ENCODE measurements at regions not wholly inside any gene's neighbourhood (a gene's known extent, or its start where the extent isn't known, plus 50 kb on each side); places are given as distances from the start of the nearest gene placed in this dataset.

GRCh38 chr1:191388283-191388682 lies 770.0 kb upstream of the RGS18 start:
- ATAC-seq (ENCODE audit: low read depth) (no peak), DNase-seq (no peak)
- Histone ChIP-seq H3K9me3 (ENCODE audit: control insufficient read depth, insufficient read depth, low read length) (peaks cover 3% of the 10 kb centered on the region; the same call in 1 of the 2 replicates), H4K5ac (ENCODE audit: low read depth, low read length) (no peak overlapping the region), H3K18ac (ENCODE audit: low read depth, low read length) (no peak overlapping the region), H3K9me1 (ENCODE audit: insufficient read depth, low read length) (no peaks in the 10 kb centered on the region), H3K36me3 (ENCODE audit: control insufficient read depth, insufficient read depth, low read length) (no peaks in the 10 kb centered on the region), H3K79me1 (ENCODE audit: low read depth in 1 of 2, low read length in 2 of 2) (no peaks in the 10 kb centered on the region), H2AK5ac (ENCODE audit: low read depth, low read length) (no peak overlapping the region), H2BK20ac (ENCODE audit: low read depth, low read length) (no peak overlapping the region), H2BK120ac (ENCODE audit: low read depth, low read length) (no peak overlapping the region), H2AK9ac (replicated peaks; ENCODE audit: low read depth, low read length, poor library complexity) (no peak overlapping the region), H3K27ac (ENCODE audit: insufficient read depth, low read length) (no peak overlapping the region), H3K23ac (ENCODE audit: low read depth, low read length) (no peak overlapping the region), H3K56ac (ENCODE audit: extremely low read depth, insufficient read depth, low read length) (no peak overlapping the region), H2BK15ac (ENCODE audit: low read depth, low read length) (no peak overlapping the region), H4K91ac (ENCODE audit: insufficient read depth, low read depth, low read length) (no peak overlapping the region), H2AFZ (replicated peaks; ENCODE audit: low read length, poor library complexity) (no peak overlapping the region), H3K4ac (ENCODE audit: low read depth, low read length) (no peak overlapping the region), H3K27me3 (ENCODE audit: control insufficient read depth, insufficient read depth, low read length) (no peaks in the 10 kb centered on the region), H3K14ac (replicated peaks; ENCODE audit: low read depth, low read length) (no peak overlapping the region), H3K4me1 (ENCODE audit: control insufficient read depth, insufficient read depth, low read length) (no peaks in the 10 kb centered on the region), H4K20me1 (ENCODE audit: insufficient read depth, low read length) (no peaks in the 10 kb centered on the region), H3K9ac (ENCODE audit: low read depth, low read length) (no peak overlapping the region), H3K4me3 (ENCODE audit: insufficient read depth, low read depth, low read length) (no peak overlapping the region), H3K4me2 (ENCODE audit: low read depth, low read length) (no peak overlapping the region), H2BK5ac (ENCODE audit: low read depth, low read length, poor library complexity, severe bottlenecking) (no peak overlapping the region), H4K8ac (ENCODE audit: low read depth in 2 of 2, low read length in 2 of 2) (no peak overlapping the region)
- ChIA-PET CTCF (no interaction called here), POLR2A (ENCODE audit: unreplicated experiment) (no interaction called here)
- no peak for TF ChIP-seq CEBPB (IDR thresholded peaks at IDR 0.05; ENCODE audit: low read depth, low read length)
- TF ChIP-seq, protein P1, sequence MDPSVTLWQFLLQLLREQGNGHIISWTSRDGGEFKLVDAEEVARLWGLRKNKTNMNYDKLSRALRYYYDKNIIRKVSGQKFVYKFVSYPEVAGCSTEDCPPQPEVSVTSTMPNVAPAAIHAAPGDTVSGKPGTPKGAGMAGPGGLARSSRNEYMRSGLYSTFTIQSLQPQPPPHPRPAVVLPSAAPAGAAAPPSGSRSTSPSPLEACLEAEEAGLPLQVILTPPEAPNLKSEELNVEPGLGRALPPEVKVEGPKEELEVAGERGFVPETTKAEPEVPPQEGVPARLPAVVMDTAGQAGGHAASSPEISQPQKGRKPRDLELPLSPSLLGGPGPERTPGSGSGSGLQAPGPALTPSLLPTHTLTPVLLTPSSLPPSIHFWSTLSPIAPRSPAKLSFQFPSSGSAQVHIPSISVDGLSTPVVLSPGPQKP (IDR thresholded peaks at IDR 0.05; ENCODE audit: borderline replicate concordance, low read depth, low read length), result no peak
- no peak for TF ChIP-seq CHD1 (IDR thresholded peaks at IDR 0.05; ENCODE audit: low read depth, low read length)
- no peak for TF ChIP-seq RFX5 (IDR thresholded peaks at IDR 0.05; ENCODE audit: low read depth, low read length)
- no peak for TF ChIP-seq MAZ (IDR thresholded peaks at IDR 0.05; ENCODE audit: borderline replicate concordance, low read depth, low read length)
- no peak for TF ChIP-seq FOS (IDR thresholded peaks at IDR 0.05; ENCODE audit: low read depth, low read length)
- TF ChIP-seq CTCF (conservative IDR thresholded peaks at IDR 0.05; ENCODE audit: low read depth, low read length), result no peak
- no peak for TF ChIP-seq POLR2A (IDR thresholded peaks at IDR 0.05; ENCODE audit: low read depth, low read length)
- TF ChIP-seq RAD21 (IDR thresholded peaks at IDR 0.05; ENCODE audit: low read length), result no peak
- TF ChIP-seq MAFK (IDR thresholded peaks at IDR 0.05; ENCODE audit: low read depth, low read length), result no peak
- TF ChIP-seq MXI1 (IDR thresholded peaks at IDR 0.05; ENCODE audit: borderline replicate concordance, low read depth, low read length), result no peak
- dilution Hi-C loops (cut with HindIII; ENCODE audit: low sequenced_read_pairs, unreplicated experiment) (no loop called here), intact Hi-C loops (cut with micrococcal nuclease) (no loop called here), in situ Hi-C loops (cut with MboI; ENCODE audit: low sequenced_read_pairs) (no loop called here)
- BruUV-seq (replicated peaks), result no TSS peak

Data from IMR-90 (cell line).